ENCODE measurements at regions not wholly inside any gene's neighbourhood (a gene's known extent, or its start where the extent isn't known, plus 50 kb on each side); places are given as distances from the start of the nearest gene placed in this dataset.

DNA sequence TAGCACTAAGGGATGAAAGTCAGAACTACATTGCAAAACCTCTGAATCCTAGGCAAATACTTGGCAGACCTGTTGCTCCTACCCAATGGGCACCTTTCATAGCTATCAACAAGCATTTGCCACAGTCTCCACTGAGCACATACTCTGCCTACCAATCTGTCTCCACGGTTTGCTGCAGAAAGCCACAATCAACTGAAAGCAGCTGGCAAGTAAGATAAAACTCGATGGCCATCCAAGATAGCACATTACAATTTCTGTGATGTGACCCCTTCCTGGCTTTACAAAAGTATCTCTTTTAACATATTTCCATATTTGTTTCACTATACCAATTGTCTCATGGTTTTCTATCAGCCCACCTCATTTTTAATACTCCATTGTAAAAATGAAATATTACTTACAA is 1060.5 kb upstream of the INTU start:
- TF ChIP-seq, protein P1, sequence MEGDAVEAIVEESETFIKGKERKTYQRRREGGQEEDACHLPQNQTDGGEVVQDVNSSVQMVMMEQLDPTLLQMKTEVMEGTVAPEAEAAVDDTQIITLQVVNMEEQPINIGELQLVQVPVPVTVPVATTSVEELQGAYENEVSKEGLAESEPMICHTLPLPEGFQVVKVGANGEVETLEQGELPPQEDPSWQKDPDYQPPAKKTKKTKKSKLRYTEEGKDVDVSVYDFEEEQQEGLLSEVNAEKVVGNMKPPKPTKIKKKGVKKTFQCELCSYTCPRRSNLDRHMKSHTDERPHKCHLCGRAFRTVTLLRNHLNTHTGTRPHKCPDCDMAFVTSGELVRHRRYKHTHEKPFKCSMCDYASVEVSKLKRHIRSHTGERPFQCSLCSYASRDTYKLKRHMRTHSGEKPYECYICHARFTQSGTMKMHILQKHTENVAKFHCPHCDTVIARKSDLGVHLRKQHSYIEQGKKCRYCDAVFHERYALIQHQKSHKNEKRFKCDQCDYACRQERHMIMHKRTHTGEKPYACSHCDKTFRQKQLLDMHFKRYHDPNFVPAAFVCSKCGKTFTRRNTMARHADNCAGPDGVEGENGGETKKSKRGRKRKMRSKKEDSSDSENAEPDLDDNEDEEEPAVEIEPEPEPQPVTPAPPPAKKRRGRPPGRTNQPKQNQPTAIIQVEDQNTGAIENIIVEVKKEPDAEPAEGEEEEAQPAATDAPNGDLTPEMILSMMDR (conservative IDR thresholded peaks at IDR 0.05; ENCODE audit: low read depth, low read length) = no peak
- H3K4me3 ChIP-seq (ENCODE audit: low read depth, low read length) = no peak overlapping the region
- DNase-seq (ENCODE audit: low read depth) = no peak

DNA sequence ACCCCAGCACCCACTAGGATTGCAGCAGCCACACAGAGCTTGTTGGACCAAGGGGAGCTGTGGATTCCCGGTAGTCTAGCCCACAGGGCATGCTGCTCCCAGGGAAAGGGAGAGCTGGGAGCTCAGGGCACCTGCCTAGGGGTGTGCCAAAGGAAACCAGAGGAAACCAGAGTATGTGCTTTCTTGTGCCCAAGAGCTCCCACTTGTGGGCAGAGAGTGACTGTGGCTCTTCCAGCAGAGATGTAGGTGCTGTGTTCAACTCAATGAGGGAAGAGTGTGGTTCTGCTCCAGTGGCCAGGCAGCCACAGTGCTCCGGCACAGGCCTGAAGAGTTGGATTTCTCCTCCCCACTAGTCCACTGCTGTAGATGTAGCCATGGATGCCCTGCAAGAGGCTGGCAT is 1050.0 kb upstream of the INTU start:
- TF ChIP-seq, protein P1 (conservative IDR thresholded peaks at IDR 0.05; ENCODE audit: low read depth, low read length) = peak; percentile 24
- H3K4me3 ChIP-seq (ENCODE audit: low read depth, low read length) = no peak overlapping the region
- no peak for DNase-seq (ENCODE audit: low read depth)

DNA sequence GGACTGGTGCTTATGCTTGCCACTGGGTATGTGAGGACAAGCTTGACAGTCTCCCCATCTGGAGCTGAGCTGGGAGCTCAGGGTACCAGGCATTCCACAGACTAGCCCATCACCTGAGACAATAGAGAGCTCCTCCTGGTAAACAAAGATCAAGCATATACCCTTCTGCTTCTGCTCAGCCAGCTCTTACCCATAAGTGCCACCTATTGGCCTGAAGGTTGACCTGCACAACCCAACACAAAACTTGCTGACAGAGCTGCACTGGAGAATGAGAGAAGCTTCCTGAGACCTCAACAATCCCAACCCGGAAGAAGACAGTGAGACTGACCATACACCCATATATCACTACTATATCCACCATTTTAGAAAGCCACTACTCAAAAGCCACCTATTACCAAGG is 1049.2 kb upstream of the INTU start:
- no peak for DNase-seq (ENCODE audit: low read depth)
- no peak overlapping the region for H3K4me3 ChIP-seq (ENCODE audit: low read depth, low read length)
- TF ChIP-seq, protein P1 (conservative IDR thresholded peaks at IDR 0.05; ENCODE audit: low read depth, low read length) = peak; percentile 43

DNA sequence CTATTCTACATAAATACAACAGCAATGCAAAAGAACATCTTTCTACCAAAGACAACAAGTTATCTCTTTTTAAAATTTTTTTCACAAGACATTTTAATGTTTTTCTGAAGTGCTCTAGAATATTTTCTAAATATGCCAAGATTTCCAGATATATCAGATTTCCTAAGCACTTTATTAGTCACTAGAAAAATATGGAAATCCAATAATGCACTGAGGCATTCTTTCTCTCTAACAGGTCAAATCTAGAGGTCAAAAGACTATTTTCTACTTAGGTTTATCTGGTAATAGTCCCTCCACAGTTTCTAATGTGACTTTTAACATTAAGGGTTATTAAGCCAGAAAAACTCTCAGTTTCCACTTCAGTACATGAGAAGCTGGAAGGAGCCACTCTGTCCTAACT is 1041.2 kb upstream of the INTU start:
- TF ChIP-seq, protein P1 (conservative IDR thresholded peaks at IDR 0.05; ENCODE audit: low read depth, low read length) = no peak
- DNase-seq (ENCODE audit: low read depth) = no peak
- H3K4me3 ChIP-seq (ENCODE audit: low read depth, low read length) = no peak overlapping the region

DNA sequence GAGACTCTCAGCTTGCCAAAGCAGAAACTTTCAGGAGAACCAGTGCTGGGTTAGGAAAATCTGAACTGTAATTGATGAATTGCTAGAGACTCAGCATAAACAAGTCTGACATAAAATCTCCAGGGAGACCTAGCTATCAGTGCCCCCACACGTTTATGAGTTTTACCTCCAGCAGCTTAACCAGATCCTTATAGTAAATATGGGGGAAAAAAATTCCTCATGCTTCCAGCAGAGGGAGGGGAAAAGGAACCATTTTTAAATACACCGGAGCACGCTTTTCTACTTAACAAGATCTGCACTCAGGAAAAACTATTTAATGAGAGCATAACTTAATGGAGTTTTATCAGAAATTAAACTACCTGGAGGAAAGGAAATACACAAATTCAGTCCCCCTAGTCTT is 1040.7 kb upstream of the INTU start:
- no peak overlapping the region for H3K4me3 ChIP-seq (ENCODE audit: low read depth, low read length)
- DNase-seq (ENCODE audit: low read depth) = no peak
- TF ChIP-seq, protein P1 (conservative IDR thresholded peaks at IDR 0.05; ENCODE audit: low read depth, low read length) = peak; percentile 57

DNA sequence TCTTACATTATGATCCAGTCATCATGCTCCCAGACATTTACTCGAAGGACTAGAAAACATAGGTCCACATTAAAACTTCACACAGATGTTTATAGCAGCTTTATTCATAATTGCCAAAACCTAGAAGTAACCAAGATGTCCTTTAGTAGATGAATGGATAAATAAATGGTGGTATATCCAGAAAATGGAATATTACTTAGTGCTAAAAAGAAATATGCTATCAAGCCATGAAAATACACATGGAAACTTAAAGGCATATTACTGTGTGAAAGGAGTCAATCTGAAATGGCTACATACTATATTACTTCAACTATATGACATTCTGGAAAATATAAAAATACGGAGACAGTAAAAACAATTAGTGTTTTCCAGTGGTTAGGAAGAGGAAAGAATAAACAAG is 1039.1 kb upstream of the INTU start:
- no peak overlapping the region for H3K4me3 ChIP-seq (ENCODE audit: low read depth, low read length)
- no peak for DNase-seq (ENCODE audit: low read depth)
- TF ChIP-seq, protein P1 (conservative IDR thresholded peaks at IDR 0.05; ENCODE audit: low read depth, low read length) = no peak

DNA sequence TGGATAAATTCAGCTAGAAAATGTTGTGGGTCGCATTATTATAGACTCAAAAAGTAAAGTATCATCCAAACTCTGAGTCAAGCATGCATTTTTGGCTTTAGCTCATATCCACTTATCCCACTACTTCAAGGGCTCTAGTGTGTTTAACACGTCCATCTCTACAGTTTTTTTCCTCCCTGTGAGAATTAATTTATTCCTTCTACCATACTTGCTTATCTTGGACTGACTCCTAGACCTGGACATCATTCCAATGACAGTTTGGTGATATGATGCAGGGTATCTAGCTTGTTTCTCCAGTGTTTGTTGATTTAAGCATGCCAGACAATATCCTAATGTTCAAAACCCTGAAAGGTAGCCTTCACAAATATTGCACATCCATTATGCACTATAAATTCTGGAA is 1037.1 kb upstream of the INTU start:
- TF ChIP-seq, protein P1 (conservative IDR thresholded peaks at IDR 0.05; ENCODE audit: low read depth, low read length) = no peak
- no peak overlapping the region for H3K4me3 ChIP-seq (ENCODE audit: low read depth, low read length)
- DNase-seq (ENCODE audit: low read depth) = no peak
